HUES48 (cell line): ENCODE measurements at regions not wholly inside any gene's neighbourhood (a gene's known extent, or its start where the extent isn't known, plus 50 kb on each side); places are given as distances from the start of the nearest gene placed in this dataset.
"Not testable (repeated sequence)": the region's sequence is repeated elsewhere in the genome, so short reads cannot be mapped to it uniquely, and the experiment has no call there.

Experiments used
- H3K27ac ChIP-seq: one replicate; pipeline ENCODE4 v1.7.0; 2013; ENCODE audit warnings: low read depth, low read length, inconsistent platforms
- H3K27me3 ChIP-seq: 2 replicates; pipeline ENCODE4 v1.6.1; 2013; ENCODE audit warnings: mild to moderate bottlenecking, low read length; ENCODE audit not compliant: control insufficient read depth, insufficient read depth
- H3K36me3 ChIP-seq: 2 replicates; pipeline ENCODE4 v1.6.1; 2013; ENCODE audit warnings: low read length; ENCODE audit not compliant: control insufficient read depth, insufficient read depth
- H3K4me1 ChIP-seq: 2 replicates; pipeline ENCODE4 v1.6.1; 2013; ENCODE audit warnings: mild to moderate bottlenecking, low read length; ENCODE audit not compliant: control insufficient read depth, insufficient read depth
- H3K4me3 ChIP-seq: 2 replicates; pipeline ENCODE4 v1.5.1; 2013; ENCODE audit warnings: mild to moderate bottlenecking, low read depth, low read length
- H3K9ac ChIP-seq: 2 replicates; pipeline ENCODE4 v1.6.1; 2013; ENCODE audit warnings: mild to moderate bottlenecking, low read depth, low read length, moderate library complexity
- H3K9me3 ChIP-seq: 2 replicates; pipeline ENCODE4 v1.6.1; 2013; ENCODE audit warnings: low read length; ENCODE audit not compliant: control insufficient read depth, insufficient read depth

- no peaks in the 10 kb centered on the region for H3K27me3 ChIP-seq
- H3K9ac ChIP-seq = no peak overlapping the region
- H3K36me3 ChIP-seq = no peaks in the 10 kb centered on the region
- no peak overlapping the region for H3K27ac ChIP-seq
- H3K9me3 ChIP-seq = peaks cover 82% of the 10 kb centered on the region
- no peaks in the 10 kb centered on the region for H3K4me1 ChIP-seq
- no peak overlapping the region for H3K4me3 ChIP-seq
Observed at GRCh38 chr19:23557381-23557780, 129.6 kb downstream of the ZNF675 start.

- Histone ChIP-seq H3K4me1 (no peaks in the 10 kb centered on the region), H3K27me3 (no peaks in the 10 kb centered on the region), H3K9ac (no peak overlapping the region), H3K9me3 (peaks cover 80% of the 10 kb centered on the region), H3K27ac (no peak overlapping the region), H3K36me3 (no peaks in the 10 kb centered on the region), H3K4me3 (no peak overlapping the region)
Observed at GRCh38 chr19:23554548-23554947, 132.5 kb downstream of the ZNF675 start.

- not testable (repeated sequence) for H3K4me1 ChIP-seq
Observed at GRCh38 chr19:23550102-23550501, 136.9 kb downstream of the ZNF675 start.

GRCh38 chr19:23547816-23548430 lies 139.1 kb downstream of the ZNF675 start:
- Histone ChIP-seq H3K4me3 (no peak overlapping the region), H3K27ac (no peak overlapping the region), H3K9me3 (peaks cover 86% of the 10 kb centered on the region), H3K4me1 (no peaks in the 10 kb centered on the region), H3K9ac (no peak overlapping the region), H3K36me3 (no peaks in the 10 kb centered on the region), H3K27me3 (no peaks in the 10 kb centered on the region)

More at GRCh38 chr19:23550102-23550501, 136.9 kb downstream of the ZNF675 start:
- not testable (repeated sequence) for H3K27me3 ChIP-seq, H3K36me3 ChIP-seq, H3K27ac ChIP-seq, H3K9ac ChIP-seq, H3K4me3 ChIP-seq
- peaks cover 81% of the 10 kb centered on the region for H3K9me3 ChIP-seq

GRCh38 chr19:23547156-23547555 lies 139.9 kb downstream of the ZNF675 start:
- Histone ChIP-seq H3K9ac (no peak overlapping the region), H3K9me3 (peaks cover 85% of the 10 kb centered on the region), H3K27ac (no peak overlapping the region), H3K4me3 (no peak overlapping the region), H3K27me3 (no peaks in the 10 kb centered on the region), H3K36me3 (no peaks in the 10 kb centered on the region), H3K4me1 (no peaks in the 10 kb centered on the region)

- Histone ChIP-seq H3K9me3 (peaks cover 90% of the 10 kb centered on the region), H3K36me3 (no peaks in the 10 kb centered on the region), H3K9ac (no peak overlapping the region), H3K27ac (no peak overlapping the region), H3K4me1 (no peaks in the 10 kb centered on the region), H3K4me3 (no peak overlapping the region), H3K27me3 (no peaks in the 10 kb centered on the region)
Observed at GRCh38 chr19:23543351-23543750, 143.7 kb downstream of the ZNF675 start.

- Histone ChIP-seq H3K9me3 (peaks cover 86% of the 10 kb centered on the region), H3K4me1 (no peaks in the 10 kb centered on the region)
Observed at GRCh38 chr19:23542562-23542961, 144.4 kb downstream of the ZNF675 start.

GRCh38 chr19:23541991-23542390 lies 145.0 kb downstream of the ZNF675 start:
- no peak overlapping the region for H3K27ac ChIP-seq
- H3K9ac ChIP-seq = no peak overlapping the region
- H3K9me3 ChIP-seq = peaks cover 85% of the 10 kb centered on the region
- H3K4me1 ChIP-seq = no peaks in the 10 kb centered on the region
- no peak overlapping the region for H3K4me3 ChIP-seq
- H3K36me3 ChIP-seq = no peaks in the 10 kb centered on the region
- no peaks in the 10 kb centered on the region for H3K27me3 ChIP-seq

More at GRCh38 chr19:23542562-23542961, 144.4 kb downstream of the ZNF675 start:
- H3K27me3 ChIP-seq = no peaks in the 10 kb centered on the region
- no peaks in the 10 kb centered on the region for H3K36me3 ChIP-seq
- no peak overlapping the region for H3K4me3 ChIP-seq
- no peak overlapping the region for H3K27ac ChIP-seq
- H3K9ac ChIP-seq = no peak overlapping the region

- H3K9me3 ChIP-seq = peaks cover 73% of the 10 kb centered on the region
- not testable (repeated sequence) for H3K27me3 ChIP-seq, H3K9ac ChIP-seq, H3K36me3 ChIP-seq, H3K4me3 ChIP-seq, H3K4me1 ChIP-seq, H3K27ac ChIP-seq
Observed at GRCh38 chr19:23540180-23540579, 144.9 kb upstream of the ZNF91 start.

- H3K9ac ChIP-seq = no peak overlapping the region
- H3K27me3 ChIP-seq = no peaks in the 10 kb centered on the region
- no peak overlapping the region for H3K4me3 ChIP-seq
- no peak overlapping the region for H3K27ac ChIP-seq
- H3K36me3 ChIP-seq = no peaks in the 10 kb centered on the region
- no peaks in the 10 kb centered on the region for H3K4me1 ChIP-seq
- H3K9me3 ChIP-seq = peaks cover 73% of the 10 kb centered on the region
Observed at GRCh38 chr19:23539499-23539898, 144.2 kb upstream of the ZNF91 start.

GRCh38 chr19:23537136-23537535 lies 141.9 kb upstream of the ZNF91 start:
- not testable (repeated sequence) for H3K4me3 ChIP-seq, H3K27ac ChIP-seq, H3K9ac ChIP-seq, H3K36me3 ChIP-seq, H3K4me1 ChIP-seq, H3K27me3 ChIP-seq
- H3K9me3 ChIP-seq = peaks cover 66% of the 10 kb centered on the region
